ENCODE measurements at regions not wholly inside any gene's neighbourhood (a gene's known extent, or its start where the extent isn't known, plus 50 kb on each side); places are given as distances from the start of the nearest gene placed in this dataset.
A peak's percentile ranks its signal among the peaks of the same experiment; 100 is the strongest.

DNA sequence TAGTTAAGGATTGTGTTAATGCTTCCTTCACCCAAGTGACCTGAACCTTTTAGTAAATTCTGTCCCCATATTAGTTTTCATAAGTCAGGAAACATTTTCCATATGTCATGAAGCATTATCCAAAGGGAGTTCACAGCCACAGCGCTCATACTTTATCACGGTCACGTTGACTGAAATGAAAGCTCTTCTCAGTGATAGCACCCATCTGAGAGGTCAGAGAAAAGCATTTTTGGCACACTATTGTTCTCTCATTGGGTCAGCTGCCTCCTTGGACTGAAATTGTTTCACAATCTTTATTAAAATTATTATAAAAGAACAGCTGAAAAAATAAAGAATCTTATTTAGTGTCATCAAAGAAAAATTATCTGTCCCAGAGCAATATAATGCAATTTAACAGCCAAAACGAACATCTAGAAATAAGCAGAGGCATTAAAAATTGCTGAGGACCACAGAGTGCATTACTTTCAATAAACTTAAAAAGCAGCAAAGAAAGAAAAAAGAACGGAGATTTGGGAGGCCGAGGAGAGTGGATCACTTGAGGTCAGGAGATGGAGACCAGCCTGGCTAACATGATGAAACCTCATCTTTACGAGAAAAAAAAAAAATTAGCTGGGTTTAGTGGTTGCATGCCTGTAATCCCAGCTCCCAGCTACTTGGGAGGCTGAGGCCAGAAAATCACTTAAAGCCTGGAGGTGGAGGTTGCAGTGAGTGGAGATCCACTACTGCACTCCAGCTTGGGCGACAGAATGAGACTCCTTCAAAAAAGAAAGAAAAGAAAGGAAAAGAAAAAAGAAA, 680.8 kb upstream of the FAM241A start:
- H3K36me3 ChIP-seq = no peaks in the 10 kb centered on the region
- H3K4me1 ChIP-seq (replicated peaks) = no peaks in the 10 kb centered on the region
- H3K27me3 ChIP-seq (replicated peaks) = no peaks in the 10 kb centered on the region
- DNase-seq (ENCODE audit: low read depth in 1 of 2, low spot score in 2 of 2) = no peak
- H3K9me3 ChIP-seq (replicated peaks) = no peaks in the 10 kb centered on the region
- no peak overlapping the region for H3K4me3 ChIP-seq
- no peak overlapping the region for H3K27ac ChIP-seq

DNA sequence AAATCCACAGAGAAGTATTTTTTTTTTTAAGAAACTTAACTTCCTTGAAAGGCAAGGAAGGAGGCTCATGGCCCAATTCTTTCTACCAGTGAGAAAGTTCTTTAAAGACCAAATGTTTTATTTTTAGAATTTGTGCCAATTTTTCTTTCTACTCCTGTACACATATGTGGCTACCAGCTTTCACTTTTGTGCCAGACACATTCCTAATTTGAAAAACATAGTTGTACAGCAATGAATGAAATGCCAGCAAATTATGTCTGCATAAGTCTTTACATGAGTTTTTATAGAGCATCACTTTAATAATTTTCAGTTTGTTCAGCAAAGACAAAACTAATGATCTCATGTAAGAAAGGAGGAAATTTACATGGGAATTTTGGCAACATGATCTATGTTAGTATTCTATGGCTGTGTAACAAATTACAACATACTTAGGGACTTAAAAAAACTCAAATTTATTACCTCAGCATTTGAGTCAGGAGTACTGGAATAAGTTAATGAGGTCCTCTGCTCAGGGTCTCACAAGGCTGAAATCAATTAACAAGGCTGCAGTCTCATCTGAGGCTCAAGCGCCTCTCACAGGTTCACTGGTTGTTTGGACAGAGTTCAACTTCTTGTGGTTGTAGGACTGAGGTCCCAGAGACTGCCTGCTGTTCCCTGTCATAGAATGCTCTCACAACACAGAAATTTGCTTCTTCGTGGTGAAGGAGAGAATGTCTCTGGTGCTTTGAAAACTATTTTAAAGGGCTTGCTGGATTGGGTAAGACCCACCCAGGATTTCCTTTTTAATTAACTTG, 678.2 kb upstream of the FAM241A start:
- Histone ChIP-seq H3K27me3 (replicated peaks) (no peaks in the 10 kb centered on the region), H3K27ac (no peak overlapping the region), H3K36me3 (no peaks in the 10 kb centered on the region), H3K4me1 (replicated peaks) (no peaks in the 10 kb centered on the region), H3K9me3 (replicated peaks) (no peaks in the 10 kb centered on the region), H3K4me3 (no peak overlapping the region)
- DNase-seq (ENCODE audit: low read depth in 1 of 2, low spot score in 2 of 2) = no peak

DNA sequence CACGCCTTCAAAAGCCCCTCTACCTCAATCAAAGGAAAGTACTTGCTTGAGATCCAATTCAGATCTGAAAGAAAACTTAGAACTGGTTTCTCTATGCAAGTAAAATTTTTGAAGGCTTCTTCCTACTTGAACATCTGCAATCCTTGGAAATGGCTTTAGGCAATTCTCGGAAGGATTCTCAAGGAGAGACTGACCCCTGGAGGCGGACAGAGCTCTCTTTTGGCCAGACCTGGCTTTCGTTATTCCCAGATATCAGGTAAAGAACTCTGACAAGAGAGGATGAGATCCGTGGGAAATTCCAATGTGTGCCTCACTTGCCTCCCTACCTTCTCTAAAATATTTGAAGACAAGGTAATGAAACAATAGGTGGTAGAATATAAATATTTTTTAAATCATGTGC, 670.3 kb upstream of the FAM241A start:
- H3K36me3 ChIP-seq = no peaks in the 10 kb centered on the region
- DNase-seq (ENCODE audit: low read depth in 1 of 2, low spot score in 2 of 2) = peak in 1 of 2 experiments; percentile 15
- no peaks in the 10 kb centered on the region for H3K4me1 ChIP-seq (replicated peaks)
- no peak overlapping the region for H3K27ac ChIP-seq
- no peaks in the 10 kb centered on the region for H3K9me3 ChIP-seq (replicated peaks)
- H3K27me3 ChIP-seq (replicated peaks) = no peaks in the 10 kb centered on the region
- no peak overlapping the region for H3K4me3 ChIP-seq

DNA sequence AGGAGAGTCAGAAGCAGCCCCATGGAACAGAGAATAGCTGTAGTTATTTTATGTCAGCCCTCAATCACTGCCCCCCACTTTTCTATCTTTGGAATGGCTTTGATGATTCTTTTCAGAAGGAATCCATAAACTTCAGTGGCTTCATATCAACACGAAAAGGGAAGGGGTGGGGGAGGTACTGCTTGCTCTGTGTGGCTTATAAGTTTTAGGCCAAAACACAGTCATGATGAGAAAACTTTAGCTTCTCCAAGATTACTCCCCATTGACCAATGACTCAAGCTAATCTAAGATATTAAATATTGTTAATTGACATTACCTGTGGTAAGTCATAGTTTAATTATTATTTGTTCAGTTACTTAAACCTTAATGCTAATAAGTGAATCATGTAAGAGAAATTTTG, 669.6 kb upstream of the FAM241A start:
- Histone ChIP-seq H3K4me3 (no peak overlapping the region), H3K27me3 (replicated peaks) (no peaks in the 10 kb centered on the region), H3K36me3 (no peaks in the 10 kb centered on the region), H3K4me1 (replicated peaks) (no peaks in the 10 kb centered on the region), H3K9me3 (replicated peaks) (no peaks in the 10 kb centered on the region), H3K27ac (no peak overlapping the region)
- DNase-seq (ENCODE audit: low read depth in 1 of 2, low spot score in 2 of 2) = no peak

DNA sequence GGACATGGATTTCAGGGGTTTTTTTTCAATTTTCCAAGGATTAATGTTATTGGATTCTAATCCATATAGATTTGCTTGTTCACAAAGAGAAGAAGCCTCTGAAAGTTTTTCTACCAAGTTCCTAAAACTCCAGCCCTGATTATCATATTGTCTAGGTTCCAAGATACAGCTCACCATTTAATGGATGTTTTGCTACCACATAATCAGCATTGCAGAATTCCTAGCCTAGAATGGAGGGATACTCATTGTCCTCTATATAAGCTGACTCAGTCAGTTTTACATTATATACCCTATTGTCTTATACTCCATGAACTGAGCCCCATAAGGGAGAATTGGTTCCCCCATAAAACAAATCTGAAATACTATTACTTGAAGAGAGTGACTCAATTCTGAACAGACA, 664.7 kb upstream of the FAM241A start:
- H3K27me3 ChIP-seq (replicated peaks) = no peaks in the 10 kb centered on the region
- H3K4me3 ChIP-seq = no peak overlapping the region
- no peaks in the 10 kb centered on the region for H3K36me3 ChIP-seq
- H3K9me3 ChIP-seq (replicated peaks) = no peaks in the 10 kb centered on the region
- no peak for DNase-seq (ENCODE audit: low read depth in 1 of 2, low spot score in 2 of 2)
- H3K27ac ChIP-seq = no peak overlapping the region
- H3K4me1 ChIP-seq (replicated peaks) = no peaks in the 10 kb centered on the region

DNA sequence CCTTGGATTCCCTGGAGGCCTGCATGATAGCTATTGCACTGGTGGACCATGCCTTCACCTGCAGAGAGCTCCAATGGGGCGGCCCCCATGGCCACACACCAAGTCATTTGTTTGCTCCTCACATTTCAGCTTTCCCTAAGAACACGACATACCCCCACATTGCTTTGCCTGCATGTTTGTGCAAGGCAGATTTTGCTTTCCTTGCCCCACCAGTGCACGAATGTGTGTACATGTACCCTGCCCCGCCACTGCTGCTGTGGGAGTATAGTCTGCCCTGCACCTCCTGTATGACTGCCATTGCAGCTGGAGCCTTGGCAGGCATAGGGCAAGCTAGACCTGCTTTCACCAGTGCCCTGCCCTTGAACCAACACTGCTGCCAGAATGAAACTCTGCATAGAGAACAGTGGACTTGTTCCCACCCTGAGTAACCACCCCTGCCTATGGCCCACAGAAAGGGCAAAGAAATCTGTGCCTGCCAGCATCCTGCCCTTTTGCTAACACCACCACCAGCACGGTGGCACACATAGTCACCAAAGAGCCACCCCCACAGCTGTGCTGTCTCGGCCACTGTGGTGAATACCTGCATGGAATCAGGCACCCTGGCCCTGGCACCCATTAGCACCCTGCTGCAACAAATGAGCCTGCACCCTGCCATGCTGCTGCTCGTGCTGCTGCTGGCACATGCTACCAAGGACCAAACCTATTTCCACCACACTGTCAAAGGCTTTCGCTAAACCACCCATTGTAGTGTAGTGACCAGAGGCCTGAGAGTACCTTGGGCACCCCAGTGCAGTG, 661.7 kb upstream of the FAM241A start:
- no peak overlapping the region for H3K4me3 ChIP-seq
- no peaks in the 10 kb centered on the region for H3K27me3 ChIP-seq (replicated peaks)
- no peaks in the 10 kb centered on the region for H3K4me1 ChIP-seq (replicated peaks)
- no peaks in the 10 kb centered on the region for H3K36me3 ChIP-seq
- DNase-seq (ENCODE audit: low read depth in 1 of 2, low spot score in 2 of 2) = no peak
- H3K27ac ChIP-seq = no peak overlapping the region
- no peaks in the 10 kb centered on the region for H3K9me3 ChIP-seq (replicated peaks)

DNA sequence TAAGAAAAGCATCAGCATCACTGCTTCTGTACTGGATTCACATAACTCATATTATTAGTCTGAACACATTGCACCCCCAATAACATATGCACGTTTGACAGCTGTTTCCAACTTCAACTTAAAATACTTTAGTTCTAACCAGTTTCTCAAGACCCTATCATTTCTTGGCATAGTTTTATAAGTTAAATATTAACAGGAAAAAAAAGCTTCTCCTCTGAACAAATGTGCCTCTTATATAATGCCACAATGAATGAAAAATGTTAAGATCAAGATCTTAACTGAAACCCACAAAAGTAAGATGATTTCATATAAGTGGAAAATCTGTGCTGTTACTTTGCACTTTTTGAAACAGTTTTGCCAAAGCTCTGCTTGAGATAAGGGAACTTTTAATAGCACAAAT, 652.8 kb upstream of the FAM241A start:
- no peaks in the 10 kb centered on the region for H3K27me3 ChIP-seq (replicated peaks)
- no peaks in the 10 kb centered on the region for H3K36me3 ChIP-seq
- H3K4me3 ChIP-seq = no peak overlapping the region
- peaks cover 7% of the 10 kb centered on the region for H3K4me1 ChIP-seq (replicated peaks)
- H3K27ac ChIP-seq = no peak overlapping the region
- no peak for DNase-seq (ENCODE audit: low read depth in 1 of 2, low spot score in 2 of 2)
- no peaks in the 10 kb centered on the region for H3K9me3 ChIP-seq (replicated peaks)

DNA sequence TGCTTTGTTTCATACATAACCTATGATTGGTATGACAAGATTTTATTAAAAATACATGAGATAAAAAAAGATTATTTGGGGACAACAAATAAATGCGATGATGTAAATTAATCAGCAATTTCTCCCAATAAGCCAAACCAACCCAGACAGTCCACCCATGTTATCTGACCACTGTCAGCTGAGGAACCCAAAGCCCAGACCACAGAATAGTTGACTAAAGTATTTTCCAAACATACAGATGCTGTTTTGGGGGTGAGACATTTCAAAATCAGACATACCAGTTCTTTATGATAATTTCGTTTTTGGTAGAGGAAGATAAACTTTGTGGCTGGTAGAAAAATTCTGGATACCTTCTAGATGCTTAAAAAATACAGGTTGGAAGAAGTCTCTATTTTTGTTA, 650.8 kb upstream of the FAM241A start:
- Histone ChIP-seq H3K27ac (0 out of 2 replicates have a peak overlapping the region, but pooled peaks have one; percentile 8), H3K9me3 (replicated peaks) (no peaks in the 10 kb centered on the region), H3K36me3 (no peaks in the 10 kb centered on the region), H3K27me3 (replicated peaks) (no peaks in the 10 kb centered on the region), H3K4me1 (replicated peaks) (peaks cover 7% of the 10 kb centered on the region), H3K4me3 (no peak overlapping the region)
- peak in 1 of 2 experiments; percentile 9 for DNase-seq (ENCODE audit: low read depth in 1 of 2, low spot score in 2 of 2)

DNA sequence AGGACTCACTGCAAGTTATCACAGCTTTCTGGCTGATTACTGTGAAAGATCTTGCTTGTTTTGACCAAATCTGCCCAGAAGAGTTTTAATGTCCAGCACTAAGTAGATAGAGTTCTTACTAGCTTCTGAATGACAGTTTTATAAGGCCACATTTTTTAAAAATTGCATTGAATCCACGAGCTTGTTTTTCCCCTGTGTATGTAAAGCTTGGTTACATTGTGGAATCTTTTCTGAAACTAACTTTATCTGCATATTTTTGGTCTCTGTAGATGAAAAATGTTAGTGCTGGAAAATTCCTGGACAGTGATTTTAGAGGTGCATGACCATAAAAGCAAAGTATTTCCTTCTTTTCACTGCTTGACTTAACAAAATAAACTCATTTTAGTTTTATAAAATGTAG, 650.3 kb upstream of the FAM241A start:
- Histone ChIP-seq H3K9me3 (replicated peaks) (no peaks in the 10 kb centered on the region), H3K4me3 (no peak overlapping the region), H3K36me3 (no peaks in the 10 kb centered on the region), H3K27me3 (replicated peaks) (no peaks in the 10 kb centered on the region), H3K27ac (peak overlapping the region; percentile 8; the same call in 1 of the 2 replicates), H3K4me1 (replicated peaks) (peaks cover 7% of the 10 kb centered on the region)
- DNase-seq (ENCODE audit: low read depth in 1 of 2, low spot score in 2 of 2) = peak in 1 of 2 experiments; percentile 7

DNA sequence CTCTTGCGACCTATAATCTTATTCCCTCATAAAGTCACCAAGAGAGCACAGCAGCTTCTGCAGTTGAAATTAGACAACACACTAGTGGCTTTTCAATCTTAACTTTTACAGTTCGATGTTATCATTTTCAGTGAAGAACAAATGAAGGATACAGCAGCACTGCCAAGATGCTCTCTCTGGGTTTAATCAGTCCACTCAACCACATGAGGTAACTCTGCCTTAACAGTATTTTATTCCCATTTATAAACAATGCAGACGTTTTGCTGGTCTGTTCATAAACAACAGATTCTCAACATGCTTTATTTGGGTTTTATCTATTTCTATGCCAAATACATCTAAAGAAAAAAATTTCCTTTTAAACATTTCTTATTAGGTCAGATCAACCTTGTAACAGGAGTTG, 646.0 kb upstream of the FAM241A start:
- Histone ChIP-seq H3K4me1 (replicated peaks) (peaks cover 7% of the 10 kb centered on the region), H3K9me3 (replicated peaks) (no peaks in the 10 kb centered on the region), H3K36me3 (no peaks in the 10 kb centered on the region), H3K27ac (no peak overlapping the region), H3K4me3 (no peak overlapping the region), H3K27me3 (replicated peaks) (no peaks in the 10 kb centered on the region)
- DNase-seq (ENCODE audit: low read depth in 1 of 2, low spot score in 2 of 2) = no peak

DNA sequence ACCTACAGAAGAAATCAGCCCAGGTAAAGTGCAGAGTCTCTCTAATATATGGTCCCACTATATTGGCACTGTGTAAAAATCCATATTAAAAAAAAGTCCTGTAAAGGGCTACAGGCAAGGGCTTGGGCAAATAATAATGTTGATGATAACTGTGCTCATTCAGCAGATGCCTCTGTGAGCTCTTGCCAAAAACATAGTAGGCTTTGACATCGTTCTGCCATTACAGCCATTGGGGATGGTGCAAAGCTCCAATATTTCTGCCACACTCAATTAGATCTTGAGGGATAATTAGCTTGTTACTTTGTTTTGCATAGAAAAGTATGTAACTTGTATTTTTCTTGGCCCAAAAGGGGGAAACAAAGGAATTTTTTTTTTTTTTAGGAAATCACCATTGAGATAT, 645.5 kb upstream of the FAM241A start:
- no peak for DNase-seq (ENCODE audit: low read depth in 1 of 2, low spot score in 2 of 2)
- Histone ChIP-seq H3K36me3 (no peaks in the 10 kb centered on the region), H3K9me3 (replicated peaks) (no peaks in the 10 kb centered on the region), H3K4me1 (replicated peaks) (peaks cover 4% of the 10 kb centered on the region), H3K27me3 (replicated peaks) (no peaks in the 10 kb centered on the region), H3K4me3 (no peak overlapping the region), H3K27ac (no peak overlapping the region)

DNA sequence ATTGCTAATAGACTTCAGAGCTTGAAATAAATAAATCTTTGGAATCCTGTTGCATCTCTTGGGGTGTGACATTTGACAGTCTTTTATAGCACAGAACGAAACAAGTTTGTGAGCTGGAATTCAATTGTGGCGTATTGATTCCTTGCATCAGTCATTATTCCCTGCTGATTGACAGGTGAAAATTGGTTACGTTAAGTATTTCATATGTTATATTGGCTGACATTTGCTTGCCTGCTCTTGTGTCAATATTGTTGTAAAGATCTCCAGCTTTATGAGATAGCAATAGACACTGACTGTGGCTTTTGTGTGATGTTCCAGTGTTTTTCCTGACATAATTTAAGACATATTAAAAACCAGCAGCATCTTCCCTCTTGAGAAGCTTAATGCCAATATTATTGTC, 644.4 kb upstream of the FAM241A start:
- no peaks in the 10 kb centered on the region for H3K4me1 ChIP-seq (replicated peaks)
- DNase-seq (ENCODE audit: low read depth in 1 of 2, low spot score in 2 of 2) = no peak
- no peaks in the 10 kb centered on the region for H3K9me3 ChIP-seq (replicated peaks)
- H3K4me3 ChIP-seq = no peak overlapping the region
- H3K27ac ChIP-seq = no peak overlapping the region
- no peaks in the 10 kb centered on the region for H3K36me3 ChIP-seq
- H3K27me3 ChIP-seq (replicated peaks) = no peaks in the 10 kb centered on the region

DNA sequence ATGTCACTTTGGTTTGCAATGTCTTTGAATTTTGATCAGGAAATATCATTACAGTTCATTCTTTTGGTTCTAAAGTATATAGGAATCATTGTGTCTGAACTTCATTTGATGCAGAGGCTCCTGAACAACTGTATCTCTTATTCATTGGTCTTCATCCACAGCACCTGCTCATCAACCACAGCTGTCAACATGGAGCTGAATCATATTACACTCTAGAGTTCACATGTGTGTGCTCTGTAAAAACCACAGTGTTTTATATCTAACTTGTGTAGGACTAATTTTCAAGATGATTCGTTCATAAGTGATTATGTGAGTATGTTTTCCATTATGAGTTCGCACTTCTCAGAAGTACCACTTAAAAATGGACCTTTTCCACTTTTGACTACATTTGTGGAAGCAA, 643.3 kb upstream of the FAM241A start:
- Histone ChIP-seq H3K4me1 (replicated peaks) (no peaks in the 10 kb centered on the region), H3K27ac (no peak overlapping the region), H3K4me3 (no peak overlapping the region), H3K27me3 (replicated peaks) (no peaks in the 10 kb centered on the region), H3K9me3 (replicated peaks) (no peaks in the 10 kb centered on the region), H3K36me3 (no peaks in the 10 kb centered on the region)
- DNase-seq (ENCODE audit: low read depth in 1 of 2, low spot score in 2 of 2) = no peak

DNA sequence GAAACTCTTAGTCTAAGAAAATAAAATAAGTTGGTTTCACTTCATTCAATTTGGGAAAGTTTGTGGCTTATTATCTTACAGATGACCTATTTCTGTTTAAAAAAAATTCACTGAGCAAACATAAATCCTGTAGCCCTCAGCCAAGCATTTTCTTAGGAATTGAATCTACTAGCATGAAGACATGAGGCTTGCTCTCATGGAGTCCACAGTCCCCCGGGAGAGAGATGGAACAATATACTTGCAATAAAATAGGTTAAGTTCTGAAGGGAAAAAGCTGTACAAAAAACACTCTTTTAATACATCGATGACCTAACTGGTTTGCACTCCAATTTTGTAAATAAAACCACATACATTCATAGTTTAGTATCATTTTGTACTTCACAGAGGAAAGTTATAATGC, 642.6 kb upstream of the FAM241A start:
- no peaks in the 10 kb centered on the region for H3K4me1 ChIP-seq (replicated peaks)
- H3K27me3 ChIP-seq (replicated peaks) = no peaks in the 10 kb centered on the region
- no peak overlapping the region for H3K4me3 ChIP-seq
- no peaks in the 10 kb centered on the region for H3K9me3 ChIP-seq (replicated peaks)
- no peak for DNase-seq (ENCODE audit: low read depth in 1 of 2, low spot score in 2 of 2)
- H3K27ac ChIP-seq = no peak overlapping the region
- no peaks in the 10 kb centered on the region for H3K36me3 ChIP-seq
